NCI-H1092 treated with DMSO at 0.1 percent for 48 hours (cell line): ENCODE measurements at regions not wholly inside any gene's neighbourhood (a gene's known extent, or its start where the extent isn't known, plus 50 kb on each side); places are given as distances from the start of the nearest gene placed in this dataset.

Source experiments
- DNase-seq: peaks from one replicate; lab custom pipeline; 2025; lab: John Stamatoyannopoulos, UW

DNA sequence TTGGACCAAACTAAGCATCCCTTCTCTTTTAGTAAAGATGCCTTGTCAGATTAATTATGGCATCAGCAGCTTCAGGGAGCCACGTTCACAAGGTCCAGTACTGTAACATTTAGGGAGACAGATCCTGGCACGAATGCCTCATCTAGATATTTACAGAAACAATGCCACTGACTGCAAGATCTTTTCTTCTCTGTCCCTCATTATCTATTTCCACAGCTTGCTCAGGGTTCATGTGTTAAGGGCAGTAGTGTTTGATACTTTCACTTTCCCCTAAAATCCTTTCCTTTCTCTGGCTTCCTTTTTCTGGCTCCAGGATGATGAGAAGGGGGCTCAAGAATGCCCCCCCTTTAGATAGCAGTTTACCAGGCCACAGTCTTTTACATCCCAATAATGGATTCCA is 393.9 kb downstream of the BCL11A start:
- DNase-seq = no peak

DNA sequence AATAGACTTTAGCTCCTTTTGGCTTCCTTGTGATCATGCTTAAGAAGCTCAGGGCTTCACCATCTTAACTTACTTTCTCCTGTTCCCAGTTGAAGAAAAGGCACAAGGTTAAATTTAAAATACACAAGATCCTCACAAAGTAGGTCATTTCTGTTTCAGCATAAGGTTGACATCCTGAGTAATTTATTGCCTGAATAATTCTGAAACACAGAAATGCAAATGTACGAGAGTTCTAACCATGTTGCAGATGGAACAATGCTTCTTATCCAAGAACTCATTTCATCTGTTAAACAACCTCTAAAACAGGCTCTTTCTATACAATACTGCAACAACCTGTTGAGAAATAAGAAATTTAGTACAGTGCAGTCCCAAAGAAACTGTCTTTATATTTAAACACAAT is 395.2 kb downstream of the BCL11A start:
- DNase-seq = no peak

DNA sequence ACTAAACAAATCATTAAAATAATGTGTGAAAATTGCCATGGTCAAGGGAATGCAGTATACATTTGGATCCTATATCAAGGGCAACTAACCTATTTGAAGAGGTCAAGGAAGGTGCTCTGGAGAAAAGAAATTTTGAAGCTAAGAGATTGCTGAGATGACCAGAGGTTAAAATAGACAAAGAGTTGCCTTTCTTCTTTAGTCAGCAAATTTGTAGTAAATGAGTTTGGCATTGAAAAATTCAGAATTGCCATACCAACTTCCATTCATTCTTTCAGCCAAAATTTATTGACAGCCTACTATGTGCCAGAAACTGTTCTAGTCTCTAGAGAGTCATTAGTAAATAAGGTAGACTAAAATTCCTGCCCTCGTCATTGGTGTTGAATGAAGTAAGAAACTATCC is 396.2 kb downstream of the BCL11A start:
- DNase-seq = no peak

- no peak for DNase-seq
Measured at GRCh38 chr2:60154142-60154541, 399.3 kb downstream of the BCL11A start.

DNA sequence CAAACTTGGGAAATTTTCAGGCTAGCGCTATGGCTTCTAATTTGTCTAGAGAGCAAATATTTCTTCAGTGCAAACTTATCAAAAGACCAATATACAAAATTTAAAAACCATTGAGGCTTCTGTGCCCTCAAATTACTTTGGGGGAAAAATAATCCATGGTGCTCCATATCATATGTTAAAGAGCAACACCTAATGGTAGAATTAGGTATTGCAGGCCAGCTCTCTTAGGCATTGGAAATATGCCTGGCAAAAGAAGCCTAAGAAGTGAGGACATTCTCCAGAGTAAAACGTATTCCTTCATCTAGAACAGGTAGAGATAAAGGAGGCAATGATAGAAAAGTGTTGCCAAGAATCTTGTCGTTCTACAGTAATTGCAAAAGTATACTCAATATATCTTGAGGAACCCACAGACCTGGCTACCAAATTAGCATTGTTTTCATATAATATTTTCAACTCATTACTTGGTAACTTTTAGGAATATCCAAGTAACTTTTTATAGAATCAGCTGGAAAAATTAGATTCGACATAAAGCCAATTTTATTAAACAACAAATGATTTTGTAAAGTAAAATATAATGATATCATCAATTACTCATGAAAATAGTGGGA is 401.1 kb downstream of the BCL11A start:
- DNase-seq = no peak

DNA sequence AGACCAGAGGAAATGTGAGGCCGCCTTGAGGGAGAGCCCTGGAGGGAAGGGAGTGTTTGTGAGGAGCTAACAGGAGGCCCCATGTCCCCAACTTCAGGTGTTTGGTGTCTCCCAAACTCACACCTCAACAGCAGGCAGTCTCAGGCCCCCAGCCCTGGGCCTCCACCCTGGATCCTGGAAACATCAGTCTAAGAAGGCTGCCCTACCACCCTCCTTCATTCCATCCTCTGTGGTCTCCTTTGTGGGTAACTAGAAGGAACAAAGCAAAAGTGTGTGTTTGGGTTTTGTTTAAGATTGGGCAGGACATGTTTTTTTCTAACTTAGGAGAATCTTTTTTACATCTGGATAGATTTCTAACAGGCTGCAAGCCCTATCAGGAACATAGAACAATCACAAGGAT is 404.3 kb downstream of the BCL11A start:
- no peak for DNase-seq

DNA sequence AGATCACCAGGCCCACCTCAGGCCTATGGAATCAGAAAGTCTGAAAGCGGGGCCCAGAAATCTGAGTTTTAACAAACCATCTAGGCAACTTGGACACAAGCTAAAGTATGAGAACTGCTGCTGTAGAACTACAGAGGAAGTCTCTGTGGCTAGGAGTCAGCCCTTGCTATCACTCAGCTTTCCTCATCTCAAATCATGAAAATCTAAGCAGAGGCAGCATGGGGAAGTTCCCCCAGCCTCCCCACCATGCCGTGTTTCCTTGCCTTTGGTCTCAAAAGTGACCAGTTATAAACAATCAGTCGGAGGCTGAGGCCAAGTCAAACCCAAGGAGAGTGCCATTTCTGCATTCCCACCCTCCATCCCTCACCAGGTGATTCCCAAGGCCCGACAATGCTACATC is 404.7 kb downstream of the BCL11A start:
- no peak for DNase-seq

DNA sequence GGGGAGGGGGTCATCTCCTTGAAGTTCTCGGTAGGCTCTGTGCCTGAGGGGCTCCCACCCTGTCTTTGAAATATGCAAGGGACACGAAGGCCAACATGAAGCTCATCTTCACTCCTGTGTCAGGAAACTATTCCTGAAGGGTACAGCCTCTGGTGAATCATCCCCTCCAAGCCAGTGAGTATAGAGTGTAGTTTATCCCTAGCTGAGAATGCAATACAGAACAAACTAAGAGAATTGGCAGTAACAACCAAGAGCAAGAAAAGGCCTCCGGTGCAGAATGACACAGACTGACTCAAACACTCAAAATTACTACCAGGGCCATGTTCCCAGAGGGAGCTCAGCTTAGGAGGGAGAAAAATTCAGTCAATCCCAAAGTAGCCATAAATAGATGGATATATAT is 413.3 kb downstream of the BCL11A start:
- DNase-seq = no peak

GRCh38 chr2:60136913-60137312 is 416.5 kb downstream of the BCL11A start:
- DNase-seq = no peak

- no peak for DNase-seq
Measured at GRCh38 chr2:60127191-60127590, 426.3 kb downstream of the BCL11A start.

- DNase-seq = no peak
Measured at GRCh38 chr2:60125611-60126426, 427.6 kb downstream of the BCL11A start.

GRCh38 chr2:60119778-60120177 is 433.7 kb downstream of the BCL11A start:
- DNase-seq = no peak

GRCh38 chr2:60118917-60119316 is 434.5 kb downstream of the BCL11A start:
- no peak for DNase-seq

DNA sequence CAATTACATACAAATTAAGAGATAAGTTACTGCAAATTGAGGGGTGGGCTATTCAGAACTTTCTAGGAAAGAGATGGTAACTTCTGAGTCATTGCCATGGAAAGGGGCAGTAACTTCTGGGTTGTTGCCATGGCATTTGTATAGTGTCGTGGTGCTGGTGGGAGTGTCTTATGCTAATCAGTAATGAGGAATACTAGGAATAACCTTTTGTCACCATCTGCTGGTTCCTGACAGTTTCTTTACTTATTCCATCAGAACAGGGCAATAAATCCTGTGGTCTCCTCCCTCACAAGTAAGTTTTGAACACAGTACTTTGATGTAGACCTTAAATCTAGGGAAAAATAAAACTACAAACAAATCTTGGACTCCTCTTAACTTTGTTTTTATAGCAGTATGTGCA is 435.4 kb downstream of the BCL11A start:
- no peak for DNase-seq

DNA sequence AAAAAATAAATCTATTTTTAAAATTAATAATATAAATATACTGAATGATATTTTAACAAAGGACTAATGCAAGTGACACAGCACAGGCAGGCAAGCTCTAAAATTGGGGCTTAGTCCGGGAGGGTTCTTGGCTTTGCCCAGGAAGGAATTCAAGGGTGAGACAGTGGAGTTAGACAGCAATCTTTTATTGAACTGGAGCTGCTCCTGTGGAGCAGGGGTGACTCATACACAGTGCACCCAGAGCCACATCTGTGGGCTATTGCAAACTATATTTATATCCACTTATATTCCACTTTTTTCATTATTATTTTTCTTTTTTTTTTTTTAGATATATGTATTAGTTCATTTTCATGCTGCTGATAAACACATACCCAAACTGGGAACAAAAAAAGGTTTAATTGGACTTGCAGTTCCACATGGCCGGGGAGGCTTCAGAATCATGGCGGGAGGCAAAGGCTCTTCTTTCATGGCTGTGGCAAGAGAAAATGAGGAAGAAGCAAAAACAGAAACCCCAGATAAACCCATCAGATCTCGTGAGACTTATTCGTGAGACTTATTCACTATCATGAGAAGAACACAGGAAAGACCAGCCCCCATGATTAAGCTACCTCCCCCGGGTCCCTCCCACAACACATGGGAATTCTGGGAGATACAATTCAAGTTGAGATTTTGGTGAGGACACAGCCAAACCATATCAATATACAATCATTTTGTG is 437.1 kb downstream of the BCL11A start:
- no peak for DNase-seq

DNA sequence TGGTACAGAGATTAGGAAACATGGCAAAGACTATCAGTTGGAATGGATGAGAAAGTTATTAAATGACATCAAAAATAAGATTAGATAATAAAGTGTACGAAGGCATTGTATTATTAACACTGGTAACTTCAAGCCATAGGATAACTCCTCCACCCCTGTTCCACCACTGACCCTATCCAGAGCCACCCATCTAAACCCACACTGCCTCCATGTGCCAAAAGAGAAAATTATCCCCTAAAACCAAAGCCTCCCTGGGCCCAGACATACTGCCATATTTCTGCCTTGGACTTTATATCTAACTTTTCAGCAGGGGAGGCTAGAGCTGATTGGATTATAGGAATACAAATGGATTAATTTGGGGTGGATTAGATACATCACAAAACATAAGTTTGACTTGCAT is 443.7 kb downstream of the BCL11A start:
- no peak for DNase-seq

GRCh38 chr2:60106836-60107529 is 446.5 kb downstream of the BCL11A start:
- no peak for DNase-seq

DNA sequence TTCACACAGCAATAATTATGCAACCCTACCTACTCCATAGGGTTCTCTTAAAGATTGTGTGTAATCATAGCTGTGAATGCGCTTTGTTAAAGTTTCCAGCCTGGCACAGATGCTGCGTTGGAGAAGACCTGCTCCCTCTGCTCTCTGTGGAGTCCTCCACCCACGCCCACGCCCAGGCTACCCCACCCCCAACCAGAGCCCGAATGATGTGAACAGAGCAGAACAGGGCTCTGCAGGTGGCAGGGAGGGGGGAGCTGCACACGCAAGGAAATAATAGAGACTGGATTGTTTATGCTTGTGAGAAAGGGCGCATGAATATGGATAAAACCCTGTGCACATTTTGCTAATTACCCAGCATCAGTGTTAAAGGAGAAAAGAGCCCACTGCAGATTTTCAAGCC is 447.5 kb downstream of the BCL11A start:
- DNase-seq = no peak

DNA sequence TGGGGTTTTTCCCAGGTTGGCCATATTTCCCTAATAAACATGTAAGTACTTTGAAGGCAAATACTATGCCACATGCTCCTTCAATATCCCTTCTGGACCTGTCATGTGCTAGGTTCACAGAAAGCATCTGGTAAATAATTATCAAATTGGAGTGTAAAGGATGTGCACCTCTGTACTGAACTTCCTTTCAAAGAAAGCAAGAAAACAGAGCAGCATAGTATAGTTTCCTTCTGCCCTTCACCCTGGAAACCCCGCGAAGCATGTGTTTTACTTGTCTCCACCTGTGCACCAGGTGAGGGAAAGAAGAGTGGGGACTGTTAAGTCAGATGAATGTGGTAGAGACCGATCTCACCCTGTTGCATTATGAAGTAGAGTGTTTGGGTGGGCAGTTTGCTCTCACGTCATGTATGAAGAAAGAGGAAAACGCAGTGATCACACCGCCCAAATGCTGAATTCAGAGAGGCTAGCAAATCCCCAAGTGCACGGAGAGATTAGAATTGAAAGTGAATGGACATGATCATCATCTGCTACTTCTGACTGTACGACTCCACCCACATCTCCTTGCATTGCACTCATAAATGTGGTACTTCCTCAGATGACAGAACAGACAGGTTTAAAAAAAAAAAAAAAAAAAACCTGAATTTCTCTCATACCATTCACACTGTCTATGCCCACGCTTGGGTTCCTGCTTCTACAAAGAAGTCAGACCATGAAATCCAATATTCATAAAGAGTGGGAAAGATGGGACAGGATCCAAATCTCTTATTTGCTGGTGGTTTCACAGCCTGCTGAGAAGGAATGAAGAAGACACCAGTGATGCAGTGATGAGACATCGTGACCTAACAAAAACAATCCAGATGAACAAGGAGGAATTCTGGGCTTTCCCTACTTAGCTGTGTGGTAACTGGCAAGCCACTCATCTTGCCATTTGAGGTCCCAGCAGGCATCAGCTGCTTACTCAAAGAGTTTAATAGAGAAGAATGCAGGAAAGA is 448.6 kb downstream of the BCL11A start:
- no peak for DNase-seq

- no peak for DNase-seq
Measured at GRCh38 chr2:60100034-60100433, 453.4 kb downstream of the BCL11A start.

GRCh38 chr2:60098996-60099395 is 454.5 kb downstream of the BCL11A start:
- no peak for DNase-seq
